ENCODE measurements at regions not wholly inside any gene's neighbourhood (a gene's known extent, or its start where the extent isn't known, plus 50 kb on each side); places are given as distances from the start of the nearest gene placed in this dataset.

- TF ChIP-seq, protein P1, sequence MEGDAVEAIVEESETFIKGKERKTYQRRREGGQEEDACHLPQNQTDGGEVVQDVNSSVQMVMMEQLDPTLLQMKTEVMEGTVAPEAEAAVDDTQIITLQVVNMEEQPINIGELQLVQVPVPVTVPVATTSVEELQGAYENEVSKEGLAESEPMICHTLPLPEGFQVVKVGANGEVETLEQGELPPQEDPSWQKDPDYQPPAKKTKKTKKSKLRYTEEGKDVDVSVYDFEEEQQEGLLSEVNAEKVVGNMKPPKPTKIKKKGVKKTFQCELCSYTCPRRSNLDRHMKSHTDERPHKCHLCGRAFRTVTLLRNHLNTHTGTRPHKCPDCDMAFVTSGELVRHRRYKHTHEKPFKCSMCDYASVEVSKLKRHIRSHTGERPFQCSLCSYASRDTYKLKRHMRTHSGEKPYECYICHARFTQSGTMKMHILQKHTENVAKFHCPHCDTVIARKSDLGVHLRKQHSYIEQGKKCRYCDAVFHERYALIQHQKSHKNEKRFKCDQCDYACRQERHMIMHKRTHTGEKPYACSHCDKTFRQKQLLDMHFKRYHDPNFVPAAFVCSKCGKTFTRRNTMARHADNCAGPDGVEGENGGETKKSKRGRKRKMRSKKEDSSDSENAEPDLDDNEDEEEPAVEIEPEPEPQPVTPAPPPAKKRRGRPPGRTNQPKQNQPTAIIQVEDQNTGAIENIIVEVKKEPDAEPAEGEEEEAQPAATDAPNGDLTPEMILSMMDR (IDR thresholded peaks at IDR 0.05), result no peak
- TF ChIP-seq POLR2A (IDR thresholded peaks at IDR 0.05), result no peak
- no peak for ATAC-seq
- no peaks in the 10 kb centered on the region for H3K36me3 ChIP-seq
- peak in 1 of 5 donors; percentile 46 for DNase-seq
- H3K4me3 ChIP-seq, result no peak overlapping the region
- no peaks in the 10 kb centered on the region for H3K9me3 ChIP-seq
- 89 to 97% (median 94%) methylated on average over 15 of the region's 15 CpGs for WGBS, 4 donors
- H3K4me1 ChIP-seq, result peaks cover 0 to 9% (median 0%) of the 10 kb centered on the region in 12 donors
- intact Hi-C loops (cut with DNase I), result no loop called here
- no peak overlapping the region for H3K27ac ChIP-seq
- H3K27me3 ChIP-seq, result no peaks in the 10 kb centered on the region
Measured at GRCh38 chr16:85338638-85338982, 226.3 kb upstream of the CIBAR2 start.

DNA sequence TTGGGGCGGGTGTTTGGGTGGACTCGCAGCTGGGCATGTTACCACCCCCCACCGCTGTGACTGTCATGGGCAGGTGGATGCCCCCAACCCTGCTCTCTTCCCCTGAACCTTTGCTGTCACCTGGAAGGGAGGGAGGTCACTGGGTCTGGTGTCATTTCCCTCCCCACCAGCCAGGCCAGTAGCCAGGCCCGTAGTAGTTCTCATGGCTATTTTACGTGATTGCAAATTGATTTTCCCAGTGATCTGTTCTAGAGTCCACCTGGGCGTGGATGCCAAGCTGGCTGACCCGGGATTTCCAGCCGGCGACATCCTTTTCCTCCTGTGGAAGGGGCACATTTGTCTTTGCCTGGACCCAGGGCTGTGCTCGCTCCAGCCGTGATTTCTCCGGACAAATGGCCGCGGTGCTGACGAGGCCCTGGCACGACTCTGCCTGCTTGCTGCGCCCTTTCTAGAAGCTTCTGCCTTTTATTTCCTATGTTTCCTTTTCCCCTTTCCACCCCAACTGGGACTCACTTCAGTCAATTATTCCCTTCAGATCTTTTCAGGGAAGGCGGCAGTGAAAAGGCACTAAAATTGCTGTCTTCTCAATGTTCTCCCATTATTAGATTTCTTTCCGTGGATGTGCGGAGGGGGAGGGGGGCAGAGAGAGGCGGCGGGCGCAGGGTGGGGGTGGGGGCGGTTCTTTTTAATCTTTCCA lies 226.9 kb upstream of the CIBAR2 start:
- Histone ChIP-seq H3K4me3 (no peak overlapping the region), H3K27me3 (no peaks in the 10 kb centered on the region), H3K4me1 (peaks cover 0 to 6% (median 0%) of the 10 kb centered on the region in 12 donors), H3K27ac (no peak overlapping the region), H3K36me3 (no peaks in the 10 kb centered on the region), H3K9me3 (no peaks in the 10 kb centered on the region)
- no peak for ATAC-seq
- TF ChIP-seq, protein P1 (IDR thresholded peaks at IDR 0.05), result no peak
- no peak for TF ChIP-seq POLR2A (IDR thresholded peaks at IDR 0.05)
- intact Hi-C loops (cut with DNase I), result no loop called here
- 89 to 93% (median 91%) methylated on average over 22 to 24 of the region's 24 CpGs for WGBS, 4 donors
- DNase-seq, result peak in 1 of 5 donors; percentile 35

- ATAC-seq, result no peak
- H3K9me3 ChIP-seq, result no peaks in the 10 kb centered on the region
- H3K4me3 ChIP-seq, result no peak overlapping the region
- TF ChIP-seq, protein P1 (IDR thresholded peaks at IDR 0.05), result no peak
- no peak for TF ChIP-seq POLR2A (IDR thresholded peaks at IDR 0.05)
- intact Hi-C loops (cut with DNase I), result no loop called here
- WGBS, 4 donors, result 82 to 91% (median 89%) methylated on average over 17 to 19 of the region's 19 CpGs
- no peaks in the 10 kb centered on the region for H3K27me3 ChIP-seq
- no peaks in the 10 kb centered on the region for H3K36me3 ChIP-seq
- H3K4me1 ChIP-seq, result no peaks in the 10 kb centered on the region
- DNase-seq, result no peak
- H3K27ac ChIP-seq, result no peak overlapping the region
Measured at GRCh38 chr16:85341972-85342695, 229.9 kb upstream of the CIBAR2 start.

DNA sequence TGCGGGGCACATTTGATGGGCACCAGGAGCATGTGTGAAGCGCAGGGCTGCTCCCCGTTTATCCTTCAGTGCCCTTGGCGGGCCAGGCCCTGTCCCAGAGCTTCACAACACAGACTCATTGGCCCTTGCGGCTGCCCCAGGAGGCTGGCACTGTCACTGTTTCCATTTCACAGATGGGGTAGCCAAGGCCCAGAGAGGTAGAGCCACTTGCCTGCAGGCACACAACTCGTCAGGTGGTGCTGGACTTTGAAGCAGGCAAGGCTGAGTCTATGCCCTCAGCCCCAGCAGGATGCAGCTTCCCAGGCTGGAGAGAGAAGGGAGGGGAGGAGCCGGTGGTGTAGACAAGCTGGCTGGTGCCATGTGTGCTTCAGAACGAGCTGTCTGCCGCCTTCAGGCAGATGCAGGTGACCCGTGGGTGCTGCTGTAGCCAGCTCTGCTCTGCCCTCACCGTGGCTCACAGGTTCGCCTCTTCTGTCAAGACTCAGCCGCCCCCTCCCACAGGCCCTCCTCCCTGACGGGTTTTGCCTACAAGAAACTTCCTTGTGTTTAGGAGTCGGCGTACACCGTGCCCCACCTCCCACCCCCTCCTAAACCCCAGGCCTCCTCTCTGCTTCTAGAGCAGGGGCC lies 232.3 kb upstream of the CIBAR2 start:
- intact Hi-C loops (cut with DNase I), result no loop called here
- 87 to 90% (median 90%) methylated on average over 15 to 17 of the region's 17 CpGs for WGBS, 4 donors
- TF ChIP-seq POLR2A (IDR thresholded peaks at IDR 0.05), result no peak
- TF ChIP-seq, protein P1 (IDR thresholded peaks at IDR 0.05), result no peak
- Histone ChIP-seq H3K4me3 (no peak overlapping the region), H3K27ac (no peak overlapping the region), H3K36me3 (no peaks in the 10 kb centered on the region), H3K4me1 (no peaks in the 10 kb centered on the region), H3K27me3 (no peaks in the 10 kb centered on the region), H3K9me3 (no peaks in the 10 kb centered on the region)
- DNase-seq, result no peak
- no peak for ATAC-seq

All from heart left ventricle (tissue), 16 donors.